HEK293 (cell line): ENCODE measurements at regions not wholly inside any gene's neighbourhood (a gene's known extent, or its start where the extent isn't known, plus 50 kb on each side); places are given as distances from the start of the nearest gene placed in this dataset.

ENCODE experiments used
- CTCF ChIA-PET: fragments of 350-600 bp; formaldehyde crosslinking; extraction: SDS; loops from one replicate; lab custom pipeline; 2021; ENCODE audit warnings: antibody characterized with exemption; lab: Yijun Ruan, JAX
- POLR2A ChIA-PET: fragments of 300-600 bp; formaldehyde crosslinking; extraction: SDS; loops from one replicate; lab custom pipeline; 2020; ENCODE audit warnings: antibody characterized with exemption, inconsistent platforms; lab: Yijun Ruan, JAX
- H3K27ac ChIP-seq: fragments of 200-500 bp; sonication (Bioruptor generic); 2 replicates; pipeline ENCODE4 v1.5.1; 2014; ENCODE audit warnings: low read depth, low read length, control low read depth, inconsistent platforms; ENCODE audit errors: extremely low read depth
- H3K36me3 ChIP-seq, 2 experiments: fragments of 200-500 bp in 1 of 2; sonication (Bioruptor generic) in 1 of 2; 1 replicate in 1 of 2; 2 replicates in 1 of 2; pipeline ENCODE4 v1.5.1; 2014 to 2017; ENCODE audit warnings: inconsistent platforms in 2 of 2, low read length in 2 of 2; ENCODE audit not compliant: control insufficient read depth in 2 of 2, insufficient read depth in 1 of 2
- H3K4me1 ChIP-seq: fragments of 200-500 bp; sonication (Bioruptor generic); 2 replicates; pipeline ENCODE4 v1.5.1; 2014; ENCODE audit warnings: mild to moderate bottlenecking, low read length, inconsistent platforms; ENCODE audit not compliant: control insufficient read depth, insufficient read depth
- H3K4me3 ChIP-seq: 2 replicates; pipeline ENCODE4 v1.5.1; 2011; ENCODE audit warnings: low read depth, mild to moderate bottlenecking, control low read depth, low read length, moderate library complexity
- H3K9me3 ChIP-seq: fragments of 200-500 bp; sonication (Bioruptor generic); 2 replicates; pipeline ENCODE4 v1.5.1; 2014; ENCODE audit warnings: low read depth, low read length, inconsistent platforms; ENCODE audit not compliant: control insufficient read depth, insufficient read depth
- FEZF1 ChIP-seq: fragments of 450-650 bp; formaldehyde crosslinking; IDR thresholded peaks from 2 replicates; pipeline ENCODE4 v1.5.1; 2016; ENCODE audit warnings: missing biosample characterization, missing genetic modification characterization
- HOXD13 ChIP-seq: sonication (generic); formaldehyde crosslinking; IDR thresholded peaks from 2 replicates; pipeline ENCODE4 v1.8.0; 2022; ENCODE audit warnings: missing genetic modification reagents, borderline replicate concordance
- KLF1 ChIP-seq: fragments of 450-650 bp; formaldehyde crosslinking; IDR thresholded peaks from 2 replicates; pipeline ENCODE4 v1.5.1; 2016; ENCODE audit warnings: missing biosample characterization, missing genetic modification characterization
- KLF16 ChIP-seq: fragments of 450-650 bp; formaldehyde crosslinking; IDR thresholded peaks from 2 replicates; pipeline ENCODE4 v1.5.1; 2017; ENCODE audit warnings: missing biosample characterization, missing genetic modification characterization
- MZF1 ChIP-seq: fragments of 450-650 bp; formaldehyde crosslinking; IDR thresholded peaks from 2 replicates; pipeline ENCODE4 v1.5.1; 2017; ENCODE audit warnings: missing biosample characterization, missing genetic modification characterization, borderline replicate concordance
- PRDM4 ChIP-seq: fragments of 450-650 bp; formaldehyde crosslinking; IDR thresholded peaks from 2 replicates; pipeline ENCODE4 v1.5.1; 2017; ENCODE audit warnings: missing biosample characterization, missing genetic modification characterization
- REST ChIP-seq: fragments of 450-650 bp; formaldehyde crosslinking; IDR thresholded peaks from 2 replicates; pipeline ENCODE4 v1.5.1; 2016; ENCODE audit warnings: missing biosample characterization, missing genetic modification characterization
- ZBTB1 ChIP-seq: fragments of 450-650 bp; formaldehyde crosslinking; IDR thresholded peaks from 2 replicates; pipeline ENCODE4 v1.5.1; 2016; ENCODE audit warnings: missing biosample characterization, missing genetic modification characterization
- ZBTB8A ChIP-seq: fragments of 450-650 bp; formaldehyde crosslinking; IDR thresholded peaks from 2 replicates; pipeline ENCODE4 v1.5.1; 2016; ENCODE audit warnings: missing biosample characterization, missing genetic modification characterization
- ZFHX2 ChIP-seq: fragments of 450-650 bp; formaldehyde crosslinking; conservative IDR thresholded peaks from 2 replicates; pipeline ENCODE4 v1.5.1; 2016; ENCODE audit warnings: missing biosample characterization, missing genetic modification characterization
- ZNF121 ChIP-seq: fragments of 450-650 bp; formaldehyde crosslinking; IDR thresholded peaks from 2 replicates; pipeline ENCODE4 v1.5.1; 2016; ENCODE audit warnings: missing biosample characterization, missing genetic modification characterization
- ZNF169 ChIP-seq: fragments of 450-650 bp; formaldehyde crosslinking; IDR thresholded peaks from 2 replicates; pipeline ENCODE4 v1.5.1; 2016; ENCODE audit warnings: missing biosample characterization, missing genetic modification characterization
- ZNF19 ChIP-seq: fragments of 450-650 bp; formaldehyde crosslinking; IDR thresholded peaks from 2 replicates; pipeline ENCODE4; 2016; ENCODE audit warnings: missing biosample characterization, missing genetic modification characterization, low read depth
- ZNF2 ChIP-seq: fragments of 450-650 bp; formaldehyde crosslinking; IDR thresholded peaks from 2 replicates; pipeline ENCODE4 v1.5.1; 2016; ENCODE audit warnings: missing biosample characterization, missing genetic modification characterization
- ZNF214 ChIP-seq: fragments of 450-650 bp; formaldehyde crosslinking; IDR thresholded peaks from 2 replicates; pipeline ENCODE4 v1.5.1; 2017; ENCODE audit warnings: missing biosample characterization, mild to moderate bottlenecking, missing genetic modification characterization, borderline replicate concordance
- ZNF223 ChIP-seq: fragments of 450-650 bp; formaldehyde crosslinking; IDR thresholded peaks from 2 replicates; pipeline ENCODE4 v1.5.1; 2016; ENCODE audit warnings: missing biosample characterization, missing genetic modification characterization
- ZNF248 ChIP-seq: fragments of 450-650 bp; formaldehyde crosslinking; IDR thresholded peaks from 2 replicates; pipeline ENCODE4 v1.5.1; 2017; ENCODE audit warnings: missing biosample characterization, missing genetic modification characterization
- ZNF274 ChIP-seq, 2 experiments: fragments of 200-500 bp in 1 of 2; fragments of 450-650 bp in 1 of 2; sonication (Bioruptor generic) in 1 of 2; formaldehyde crosslinking in 1 of 2; IDR thresholded peaks; 2 replicates each; pipeline versions ENCODE4 v1.5.1 to v1.6.1; 2014 to 2016; ENCODE audit warnings: borderline replicate concordance in 1 of 2, inconsistent platforms in 1 of 2, low read length in 1 of 2, missing biosample characterization in 1 of 2, missing genetic modification characterization in 1 of 2
- ZNF394 ChIP-seq: fragments of 450-650 bp; formaldehyde crosslinking; IDR thresholded peaks from 2 replicates; pipeline ENCODE4 v1.5.1; 2016; ENCODE audit warnings: missing biosample characterization, missing genetic modification characterization, mild to moderate bottlenecking, moderate library complexity, borderline replicate concordance
- ZNF555 ChIP-seq: fragments of 450-650 bp; formaldehyde crosslinking; conservative IDR thresholded peaks from 2 replicates; pipeline ENCODE4 v1.5.1; 2017; ENCODE audit warnings: missing biosample characterization, mild to moderate bottlenecking, missing genetic modification characterization, inconsistent platforms
- ZNF626 ChIP-seq: fragments of 450-650 bp; sonication (Bioruptor Pico); formaldehyde crosslinking; IDR thresholded peaks from 2 replicates; pipeline ENCODE4 v1.5.1; 2018; ENCODE audit warnings: missing biosample characterization, missing genetic modification characterization, inconsistent platforms
- ZNF704 ChIP-seq: fragments of 450-650 bp; formaldehyde crosslinking; IDR thresholded peaks from 2 replicates; pipeline ENCODE4 v1.5.1; 2016; ENCODE audit warnings: missing biosample characterization, missing genetic modification characterization
- ZNF777 ChIP-seq: fragments of 450-650 bp; formaldehyde crosslinking; IDR thresholded peaks from 2 replicates; pipeline ENCODE4 v1.5.1; 2017; ENCODE audit warnings: missing biosample characterization, missing genetic modification characterization, borderline replicate concordance
- ZNF785 ChIP-seq: fragments of 450-650 bp; formaldehyde crosslinking; IDR thresholded peaks from 2 replicates; pipeline ENCODE4 v1.5.1; 2016; ENCODE audit warnings: missing biosample characterization, missing genetic modification characterization
- ZSCAN16 ChIP-seq: fragments of 450-650 bp; formaldehyde crosslinking; IDR thresholded peaks from 2 replicates; pipeline ENCODE4 v1.5.1; 2016; ENCODE audit warnings: missing biosample characterization, missing genetic modification characterization
- ZSCAN23 ChIP-seq: fragments of 450-650 bp; formaldehyde crosslinking; IDR thresholded peaks from 2 replicates; pipeline ENCODE4 v1.5.1; 2016; ENCODE audit warnings: missing biosample characterization, missing genetic modification characterization
- ZXDB ChIP-seq: fragments of 450-650 bp; formaldehyde crosslinking; IDR thresholded peaks from 2 replicates; pipeline ENCODE4 v1.5.1; 2016; ENCODE audit warnings: missing biosample characterization, missing genetic modification characterization

- no peak for TF ChIP-seq ZNF2 (tag by site-specific recombination)
Observed at GRCh38 chr10:131654471-131655087, 246.2 kb upstream of the PPP2R2D start (continued).

GRCh38 chr10:131655101-131655849 lies 245.5 kb upstream of the PPP2R2D start:
- no peak overlapping the region for H3K27ac ChIP-seq
- CTCF ChIA-PET = no interaction called here
- TF ChIP-seq ZSCAN23 (tag by site-specific recombination) = no peak
- no peak for TF ChIP-seq ZNF248 (tag by site-specific recombination)
- no peak for TF ChIP-seq MZF1
- no peak for TF ChIP-seq ZSCAN16 (tag by site-specific recombination)
- TF ChIP-seq ZNF121 (tag by site-specific recombination) = no peak
- no peak for TF ChIP-seq KLF16 (tag by site-specific recombination)
- TF ChIP-seq ZNF555 (tag by site-specific recombination) = no peak
- no peak for TF ChIP-seq ZBTB8A (tag by site-specific recombination)
- no peak for TF ChIP-seq ZNF704
- TF ChIP-seq ZFHX2 (tag by site-specific recombination) = no peak
- TF ChIP-seq REST (tag by site-specific recombination) = no peak
- no peak for TF ChIP-seq ZNF19
- no peak for TF ChIP-seq ZNF777 (tag by site-specific recombination)
- no peak for TF ChIP-seq ZNF626 (tag by site-specific recombination)
- TF ChIP-seq ZXDB = no peak
- no peak for TF ChIP-seq ZNF274 (IDR thresholded peaks at IDR 0.05; ENCODE audit: low read length)
- no peak for TF ChIP-seq ZNF274 (tag by site-specific recombination; IDR thresholded peaks at IDR 0.05; ENCODE audit: borderline replicate concordance)
- no peak for TF ChIP-seq ZNF223
- no peaks in the 10 kb centered on the region for H3K36me3 ChIP-seq
- POLR2A ChIA-PET = no interaction called here
- H3K4me1 ChIP-seq = no peaks in the 10 kb centered on the region
- no peak overlapping the region for H3K4me3 ChIP-seq
- no peaks in the 10 kb centered on the region for H3K9me3 ChIP-seq

- H3K9me3 ChIP-seq = no peaks in the 10 kb centered on the region
- no peaks in the 10 kb centered on the region for H3K4me1 ChIP-seq
- no peaks in the 10 kb centered on the region for H3K36me3 ChIP-seq
- H3K4me3 ChIP-seq = no peak overlapping the region
- ChIA-PET POLR2A (no interaction called here), CTCF (no interaction called here)
- H3K27ac ChIP-seq = no peak overlapping the region
- TF ChIP-seq KLF1 (tag by site-specific recombination) = no peak
- no peak for TF ChIP-seq ZNF214 (tag by site-specific recombination)
- TF ChIP-seq PRDM4 (tag by site-specific recombination) = no peak
- TF ChIP-seq ZNF785 = no peak
- no peak for TF ChIP-seq ZNF394 (tag by site-specific recombination)
- no peak for TF ChIP-seq ZBTB1 (tag by site-specific recombination)
- TF ChIP-seq ZNF169 = no peak
- no peak for TF ChIP-seq FEZF1 (tag by site-specific recombination)
- TF ChIP-seq HOXD13 (CRISPR knock-in tag) = no peak
Observed at GRCh38 chr10:131656009-131656408, 244.8 kb upstream of the PPP2R2D start.
